Fibroblast of the aortic adventitia (primary cell): ENCODE measurements at regions not wholly inside any gene's neighbourhood (a gene's known extent, or its start where the extent isn't known, plus 50 kb on each side); places are given as distances from the start of the nearest gene placed in this dataset.

Experiments
- DNase-seq: peaks from one replicate; pipeline ENCODE4 v3.0.0-alpha.2; 2010; ENCODE audit warnings: low read depth
- H3K4me3 ChIP-seq: 2 replicates; pipeline ENCODE4 v1.5.1; 2011; ENCODE audit warnings: low read depth, mild to moderate bottlenecking, control low read depth, low read length, moderate library complexity
- TF ChIP-seq, protein P1 (sequence below): IDR thresholded peaks from 2 replicates; pipeline ENCODE4 v1.5.1; 2011; ENCODE audit warnings: mild to moderate bottlenecking, low read length, control low read depth, inconsistent platforms; ENCODE audit not compliant: insufficient read depth

GRCh38 chr22:27024982-27025381 is 367.6 kb downstream of the MIAT start:
- H3K4me3 ChIP-seq: no peak overlapping the region
- DNase-seq: no peak
- TF ChIP-seq, protein P1, sequence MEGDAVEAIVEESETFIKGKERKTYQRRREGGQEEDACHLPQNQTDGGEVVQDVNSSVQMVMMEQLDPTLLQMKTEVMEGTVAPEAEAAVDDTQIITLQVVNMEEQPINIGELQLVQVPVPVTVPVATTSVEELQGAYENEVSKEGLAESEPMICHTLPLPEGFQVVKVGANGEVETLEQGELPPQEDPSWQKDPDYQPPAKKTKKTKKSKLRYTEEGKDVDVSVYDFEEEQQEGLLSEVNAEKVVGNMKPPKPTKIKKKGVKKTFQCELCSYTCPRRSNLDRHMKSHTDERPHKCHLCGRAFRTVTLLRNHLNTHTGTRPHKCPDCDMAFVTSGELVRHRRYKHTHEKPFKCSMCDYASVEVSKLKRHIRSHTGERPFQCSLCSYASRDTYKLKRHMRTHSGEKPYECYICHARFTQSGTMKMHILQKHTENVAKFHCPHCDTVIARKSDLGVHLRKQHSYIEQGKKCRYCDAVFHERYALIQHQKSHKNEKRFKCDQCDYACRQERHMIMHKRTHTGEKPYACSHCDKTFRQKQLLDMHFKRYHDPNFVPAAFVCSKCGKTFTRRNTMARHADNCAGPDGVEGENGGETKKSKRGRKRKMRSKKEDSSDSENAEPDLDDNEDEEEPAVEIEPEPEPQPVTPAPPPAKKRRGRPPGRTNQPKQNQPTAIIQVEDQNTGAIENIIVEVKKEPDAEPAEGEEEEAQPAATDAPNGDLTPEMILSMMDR: no peak

DNA sequence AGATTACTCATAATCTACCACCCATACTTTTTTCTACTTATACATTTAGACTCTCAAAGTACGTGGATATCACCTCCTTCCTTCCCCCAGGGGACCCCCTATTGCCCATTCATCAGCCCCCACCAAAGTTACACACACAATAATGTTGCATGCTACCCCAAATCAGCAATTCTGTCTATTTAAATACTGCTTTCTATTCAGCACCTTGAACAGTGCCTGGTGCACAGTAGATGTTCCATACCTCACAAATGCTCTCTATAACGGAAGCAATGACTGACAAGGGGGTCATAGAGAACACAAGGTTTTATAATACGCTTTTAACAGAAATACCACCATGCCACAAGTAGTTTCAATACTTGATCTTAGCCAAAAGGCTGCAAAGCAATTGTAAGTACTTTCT is 370.7 kb downstream of the MIAT start:
- TF ChIP-seq, protein P1: no peak
- H3K4me3 ChIP-seq: no peak overlapping the region
- DNase-seq: no peak

GRCh38 chr22:27029584-27030130 is 372.3 kb downstream of the MIAT start:
- H3K4me3 ChIP-seq: no peak overlapping the region
- TF ChIP-seq, protein P1: no peak

DNA sequence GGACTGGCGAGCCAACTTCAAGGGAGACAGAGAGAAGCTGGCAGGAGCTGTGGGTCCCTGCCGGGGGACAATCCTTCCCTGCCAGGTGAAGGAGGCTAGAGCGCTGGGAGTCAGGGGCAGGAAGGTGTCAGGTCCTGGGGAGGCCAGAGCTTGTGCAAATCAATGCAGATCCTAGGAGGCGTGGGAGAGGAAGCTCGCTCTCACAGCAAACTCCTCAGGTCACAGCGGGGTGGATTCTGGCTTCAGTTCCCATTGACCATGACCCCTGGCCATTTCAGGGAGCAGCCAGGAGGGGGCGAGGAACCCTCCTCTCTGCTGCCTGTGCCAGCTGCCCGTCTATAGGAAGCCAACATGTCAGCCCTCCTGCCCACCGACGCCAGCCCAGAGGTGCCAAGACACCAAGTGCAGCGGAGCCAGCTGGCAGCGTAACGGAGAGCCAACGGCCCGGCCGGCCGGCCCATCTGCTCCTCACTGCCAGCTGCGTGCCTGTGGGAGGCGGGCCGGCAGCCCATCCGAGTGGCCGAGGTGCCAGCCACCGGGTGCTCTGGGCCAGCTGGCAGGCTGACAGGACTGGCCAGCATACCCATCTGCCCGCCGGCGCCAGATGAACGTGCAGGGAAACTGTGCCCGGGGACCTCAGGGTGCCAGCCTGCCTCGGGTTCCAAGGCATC is 374.8 kb downstream of the MIAT start:
- TF ChIP-seq, protein P1: peak; percentile 2
- DNase-seq: no peak
- no peak overlapping the region for H3K4me3 ChIP-seq

More at GRCh38 chr22:27029584-27030130, 372.3 kb downstream of the MIAT start:
- DNase-seq: no peak

GRCh38 chr22:27041745-27042310 is 384.4 kb downstream of the MIAT start:
- no peak overlapping the region for H3K4me3 ChIP-seq
- DNase-seq: no peak
- TF ChIP-seq, protein P1: no peak

GRCh38 chr22:27043262-27043661 is 385.9 kb downstream of the MIAT start:
- DNase-seq: no peak
- TF ChIP-seq, protein P1: no peak
- no peak overlapping the region for H3K4me3 ChIP-seq
